A673 (cell line): ENCODE measurements at regions not wholly inside any gene's neighbourhood (a gene's known extent, or its start where the extent isn't known, plus 50 kb on each side); places are given as distances from the start of the nearest gene placed in this dataset.

Source experiments
- BruUV-seq: library from RNA; stranded (reverse); fragments of 400-500 nt; replicated peaks from 2 replicates; lab custom pipeline; 2021; lab: Mats Ljungman, UMichigan
- CTCF ChIA-PET: fragments of 300-600 bp; sonication (Branson Sonifier 250); formaldehyde crosslinking; loops from one replicate; lab custom pipeline; 2022; ENCODE audit warnings: antibody characterized with exemption; lab: Charles Lee
- POLR2A ChIA-PET: fragments of 300-600 bp; sonication (Branson Sonifier 250); formaldehyde crosslinking; loops from one replicate; lab custom pipeline; 2022; ENCODE audit warnings: antibody characterized with exemption; ENCODE audit not compliant: low non-redundant PET; lab: Charles Lee
- DNase-seq: peaks from one replicate; pipeline ENCODE4 v3.0.0-alpha.2; 2015; ENCODE audit warnings: low spot score
- H3K27ac ChIP-seq: fragments of 200-600 bp; sonication (generic); 2 replicates; pipeline ENCODE4 v1.5.1; 2016; ENCODE audit warnings: mixed run types, low read depth, mild to moderate bottlenecking, mixed read lengths, antibody characterized with exemption, low read length; ENCODE audit not compliant: poor library complexity, severe bottlenecking
- H3K27me3 ChIP-seq: fragments of 200-600 bp; sonication (generic); replicated peaks from 2 replicates; pipeline ENCODE4 v1.6.1; 2017; ENCODE audit warnings: mixed run types, low read depth, mild to moderate bottlenecking, mixed read lengths, antibody characterized with exemption, low read length; ENCODE audit not compliant: insufficient read depth, poor library complexity
- H3K36me3 ChIP-seq: fragments of 200-600 bp; sonication (generic); 2 replicates; pipeline ENCODE4 v1.6.1; 2016; ENCODE audit warnings: mixed run types, mild to moderate bottlenecking, mixed read lengths, antibody characterized with exemption, low read length; ENCODE audit not compliant: insufficient read depth, poor library complexity, severe bottlenecking
- H3K4me1 ChIP-seq: fragments of 200-600 bp; sonication (generic); 2 replicates; pipeline ENCODE4 v1.6.1; 2017; ENCODE audit warnings: mixed run types, mild to moderate bottlenecking, mixed read lengths, antibody characterized with exemption, low read length; ENCODE audit not compliant: insufficient read depth, poor library complexity, severe bottlenecking
- H3K4me3 ChIP-seq: fragments of 200-600 bp; sonication (generic); 2 replicates; pipeline ENCODE4 v1.5.1; 2016; ENCODE audit warnings: low read depth, mixed run types, mild to moderate bottlenecking, mixed read lengths, low read length; ENCODE audit not compliant: poor library complexity, severe bottlenecking
- H3K9me3 ChIP-seq: fragments of 200-600 bp; sonication (generic); 2 replicates; pipeline ENCODE4 v1.6.1; 2016; ENCODE audit warnings: mixed run types, low read depth, mild to moderate bottlenecking, mixed read lengths, antibody characterized with exemption, low read length; ENCODE audit not compliant: poor library complexity, severe bottlenecking
- EZH2 ChIP-seq: fragments of 200-600 bp; sonication (generic); IDR thresholded peaks from 2 replicates; pipeline ENCODE4 v1.6.1; 2017; ENCODE audit warnings: borderline replicate concordance, low read depth, mild to moderate bottlenecking, mixed read lengths, antibody characterized with exemption, low read length; ENCODE audit not compliant: poor library complexity, severe bottlenecking
- intact Hi-C: fragments of 100-400 bp; cut with micrococcal nuclease; formaldehyde crosslinking; loops from one replicate; pipeline ENCODE4 v1.10.0; 2022; ENCODE audit not compliant: unreplicated experiment
- TF ChIP-seq, protein P1 (sequence below): fragments of 300-800, 200-600 bp; sonication (generic); conservative IDR thresholded peaks from 2 replicates; pipeline ENCODE4 v1.5.1; 2017; ENCODE audit warnings: low read depth, mild to moderate bottlenecking, antibody characterized with exemption, low read length, moderate library complexity, mixed read lengths

DNA sequence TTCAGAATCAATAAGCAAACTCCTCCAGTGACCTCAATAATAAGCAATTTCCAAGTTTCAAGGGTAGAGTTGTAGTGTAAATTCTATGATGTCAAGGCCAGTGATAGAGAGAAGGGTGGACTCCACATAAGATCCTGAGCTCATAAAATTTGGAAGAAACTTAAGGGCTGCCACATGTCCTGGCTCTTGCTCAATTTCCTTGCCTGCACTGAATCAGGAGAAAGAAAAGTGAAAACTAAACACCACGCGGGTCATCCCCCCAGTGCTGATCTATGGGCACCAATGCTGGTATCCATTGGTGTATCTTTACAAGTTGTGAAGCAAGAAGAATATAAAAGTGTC lies 392.0 kb upstream of the INTU start:
- ChIA-PET POLR2A (no interaction called here), CTCF (no interaction called here)
- BruUV-seq = no TSS peak
- TF ChIP-seq, protein P1, sequence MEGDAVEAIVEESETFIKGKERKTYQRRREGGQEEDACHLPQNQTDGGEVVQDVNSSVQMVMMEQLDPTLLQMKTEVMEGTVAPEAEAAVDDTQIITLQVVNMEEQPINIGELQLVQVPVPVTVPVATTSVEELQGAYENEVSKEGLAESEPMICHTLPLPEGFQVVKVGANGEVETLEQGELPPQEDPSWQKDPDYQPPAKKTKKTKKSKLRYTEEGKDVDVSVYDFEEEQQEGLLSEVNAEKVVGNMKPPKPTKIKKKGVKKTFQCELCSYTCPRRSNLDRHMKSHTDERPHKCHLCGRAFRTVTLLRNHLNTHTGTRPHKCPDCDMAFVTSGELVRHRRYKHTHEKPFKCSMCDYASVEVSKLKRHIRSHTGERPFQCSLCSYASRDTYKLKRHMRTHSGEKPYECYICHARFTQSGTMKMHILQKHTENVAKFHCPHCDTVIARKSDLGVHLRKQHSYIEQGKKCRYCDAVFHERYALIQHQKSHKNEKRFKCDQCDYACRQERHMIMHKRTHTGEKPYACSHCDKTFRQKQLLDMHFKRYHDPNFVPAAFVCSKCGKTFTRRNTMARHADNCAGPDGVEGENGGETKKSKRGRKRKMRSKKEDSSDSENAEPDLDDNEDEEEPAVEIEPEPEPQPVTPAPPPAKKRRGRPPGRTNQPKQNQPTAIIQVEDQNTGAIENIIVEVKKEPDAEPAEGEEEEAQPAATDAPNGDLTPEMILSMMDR = no peak
- TF ChIP-seq EZH2 = no peak
- Histone ChIP-seq H3K4me3 (no peak overlapping the region), H3K9me3 (no peaks in the 10 kb centered on the region), H3K27ac (no peak overlapping the region), H3K36me3 (no peaks in the 10 kb centered on the region), H3K4me1 (peaks cover 6% of the 10 kb centered on the region), H3K27me3 (no peaks in the 10 kb centered on the region)
- intact Hi-C loops = no loop called here
- DNase-seq = no peak

DNA sequence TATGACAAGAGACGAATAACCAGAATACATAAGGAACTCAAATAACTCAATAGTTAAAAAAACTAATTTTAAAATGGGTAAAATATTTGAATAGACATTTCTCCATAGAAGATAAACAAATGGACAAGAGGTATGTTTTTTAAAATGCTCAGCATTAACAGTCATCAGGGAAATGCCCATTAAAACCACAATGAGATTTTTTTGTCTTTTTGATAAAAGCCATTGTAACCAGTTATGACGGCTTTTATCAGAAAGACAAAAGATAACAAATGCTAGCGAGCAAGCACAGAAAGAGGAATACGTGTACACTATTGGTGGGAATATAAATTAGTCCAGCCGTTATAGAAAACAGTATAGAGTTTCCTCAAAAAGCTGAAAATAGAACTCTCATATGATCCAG lies 388.2 kb upstream of the INTU start:
- no peak for DNase-seq
- Histone ChIP-seq H3K4me3 (no peak overlapping the region), H3K27ac (no peak overlapping the region), H3K4me1 (peaks cover 6% of the 10 kb centered on the region), H3K27me3 (no peaks in the 10 kb centered on the region), H3K9me3 (no peaks in the 10 kb centered on the region), H3K36me3 (no peaks in the 10 kb centered on the region)
- no peak for TF ChIP-seq EZH2
- TF ChIP-seq, protein P1 = no peak
- no TSS peak for BruUV-seq
- intact Hi-C loops = no loop called here
- ChIA-PET CTCF (no interaction called here), POLR2A (no interaction called here)

DNA sequence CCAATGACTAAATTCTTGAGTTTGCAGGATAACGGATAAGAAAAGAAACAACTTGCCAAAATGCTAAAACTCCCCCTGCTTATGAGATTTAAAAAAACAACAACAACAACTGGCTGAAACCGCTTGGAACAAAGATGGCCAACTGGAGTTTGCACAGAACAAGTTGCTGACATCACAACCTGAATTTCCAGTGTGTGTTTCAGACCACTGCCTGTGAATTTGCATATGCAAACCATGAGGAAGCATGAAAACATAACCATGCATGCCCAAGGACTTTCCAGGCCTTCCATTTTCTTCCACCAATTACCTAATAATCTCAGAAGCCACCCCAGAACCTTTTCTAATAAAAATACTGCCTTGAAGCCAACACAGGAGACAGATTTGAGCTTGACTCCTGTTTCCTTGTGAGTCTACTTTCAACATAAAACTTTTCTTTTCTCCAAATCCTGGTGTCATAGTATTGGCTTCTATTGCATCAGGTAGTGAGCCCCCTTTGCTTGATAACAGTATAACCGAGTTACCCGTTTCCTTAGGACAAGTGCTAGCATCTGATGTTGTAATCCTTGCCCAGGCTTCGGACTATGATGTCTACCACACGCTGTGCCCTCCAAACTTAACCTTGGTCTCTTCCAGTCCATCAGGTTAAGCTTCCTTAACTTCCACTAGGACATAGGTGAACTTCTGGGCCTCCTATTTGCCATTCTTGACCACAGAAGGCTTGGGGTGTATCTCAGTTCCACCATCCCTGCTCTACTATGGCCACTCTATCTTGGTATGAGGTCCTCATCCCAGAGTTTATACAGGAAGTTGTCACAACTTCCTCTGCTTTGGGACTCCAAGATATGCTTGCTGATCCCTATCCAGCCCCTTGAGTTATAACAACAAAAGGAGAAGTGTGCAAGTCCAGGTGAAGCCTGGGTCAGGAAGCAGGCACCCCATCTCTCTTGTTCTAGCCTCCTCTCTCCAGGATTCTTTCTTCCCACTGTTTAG lies 385.5 kb upstream of the INTU start:
- Histone ChIP-seq H3K4me1 (no peaks in the 10 kb centered on the region), H3K27ac (no peak overlapping the region), H3K4me3 (no peak overlapping the region), H3K36me3 (no peaks in the 10 kb centered on the region), H3K9me3 (no peaks in the 10 kb centered on the region), H3K27me3 (no peaks in the 10 kb centered on the region)
- DNase-seq = no peak
- no TSS peak for BruUV-seq
- ChIA-PET CTCF (no interaction called here), POLR2A (no interaction called here)
- TF ChIP-seq, protein P1 = no peak
- TF ChIP-seq EZH2 = no peak
- intact Hi-C loops = no loop called here
